ENCODE measurements at regions not wholly inside any gene's neighbourhood (a gene's known extent, or its start where the extent isn't known, plus 50 kb on each side); places are given as distances from the start of the nearest gene placed in this dataset.

- TF ChIP-seq CTCF (IDR thresholded peaks at IDR 0.05; ENCODE audit: poor library complexity, severe bottlenecking), result no peak
- TF ChIP-seq REST (IDR thresholded peaks at IDR 0.05; ENCODE audit: borderline replicate concordance), result no peak
- no peak for TF ChIP-seq POLR2AphosphoS5 (IDR thresholded peaks at IDR 0.05)
- TF ChIP-seq RAD21 (conservative IDR thresholded peaks at IDR 0.05), result no peak
Measured at GRCh38 chr5:74199436-74200210, 440.9 kb downstream of the ENC1 start.
